ENCODE measurements at regions not wholly inside any gene's neighbourhood (a gene's known extent, or its start where the extent isn't known, plus 50 kb on each side); places are given as distances from the start of the nearest gene placed in this dataset.

GRCh38 chr12:4044101-4044500 lies 170.9 kb upstream of the PARP11 start:
- intact Hi-C loops (cut with micrococcal nuclease; ENCODE audit: unreplicated experiment) (no loop called here), in situ Hi-C loops (cut with HindIII; ENCODE audit: low pct_unique_long_range_greater_than_20kb, low sequenced_read_pairs) (no loop called here)
- TF ChIP-seq REST (IDR thresholded peaks at IDR 0.05; ENCODE audit: insufficient read depth in 1 of 2, low read depth in 2 of 2, low read length in 1 of 2) (no peak), TCF7L2 (IDR thresholded peaks at IDR 0.05; ENCODE audit: low read depth, low read length) (no peak)
- Histone ChIP-seq H3K27ac (ENCODE audit: low read length) (no peak overlapping the region), H3K4me1 (ENCODE audit: control insufficient read depth, insufficient read depth, low read length) (no peaks in the 10 kb centered on the region), H3K9me3 (ENCODE audit: control insufficient read depth, insufficient read depth, low read depth, low read length) (no peaks in the 10 kb centered on the region), H3K4me3 (ENCODE audit: low read depth in 2 of 2, low read length in 2 of 2) (no peak overlapping the region), H3K27me3 (ENCODE audit: control insufficient read depth, insufficient read depth, low read length) (no peaks in the 10 kb centered on the region), H3K36me3 (ENCODE audit: control insufficient read depth, insufficient read depth, low read length) (no peaks in the 10 kb centered on the region)
- BruUV-seq (replicated peaks): no TSS peak
- ChIA-PET POLR2A (interaction anchor here (0.7 kb wide), 1 partner anchor 235 kb away, joined by 4 read pairs; no protein-coding TSS in a partner anchor), CTCF (no interaction called here)
- DNase-seq (ENCODE audit: low read depth, low spot score) (no peak), ATAC-seq (no peak)

GRCh38 chr12:4041187-4041885 lies 168.1 kb upstream of the PARP11 start:
- Histone ChIP-seq H3K27ac (ENCODE audit: low read length) (no peak overlapping the region), H3K36me3 (ENCODE audit: control insufficient read depth, insufficient read depth, low read length) (no peaks in the 10 kb centered on the region), H3K4me3 (ENCODE audit: low read depth in 2 of 2, low read length in 2 of 2) (no peak overlapping the region), H3K9me3 (ENCODE audit: control insufficient read depth, insufficient read depth, low read depth, low read length) (no peaks in the 10 kb centered on the region), H3K27me3 (ENCODE audit: control insufficient read depth, insufficient read depth, low read length) (no peaks in the 10 kb centered on the region; the same call in 1 of the 2 replicates), H3K4me1 (ENCODE audit: control insufficient read depth, insufficient read depth, low read length) (no peaks in the 10 kb centered on the region)
- CTCF ChIA-PET: no interaction called here
- no peak for TF ChIP-seq TCF7L2 (IDR thresholded peaks at IDR 0.05; ENCODE audit: low read depth, low read length)
- TF ChIP-seq CTCF (IDR thresholded peaks at IDR 0.05): no peak
- TF ChIP-seq POLR2AphosphoS5 (IDR thresholded peaks at IDR 0.05; ENCODE audit: low read depth, low read length): no peak
- no peak for TF ChIP-seq SIN3A (IDR thresholded peaks at IDR 0.05; ENCODE audit: borderline replicate concordance, insufficient read depth, low read depth, low read length)
- no peak for TF ChIP-seq REST (IDR thresholded peaks at IDR 0.05; ENCODE audit: insufficient read depth in 1 of 2, low read depth in 2 of 2, low read length in 1 of 2)
- POLR2A ChIA-PET: no interaction called here
- intact Hi-C loops (cut with micrococcal nuclease; ENCODE audit: unreplicated experiment): no loop called here
- ATAC-seq (no peak), DNase-seq (ENCODE audit: low read depth, low spot score) (no peak)
- BruUV-seq (replicated peaks): no TSS peak
- in situ Hi-C loops (cut with HindIII; ENCODE audit: low pct_unique_long_range_greater_than_20kb, low sequenced_read_pairs): no loop called here
